Right ventricle myocardium superior (tissue), 1 donor: ENCODE measurements at regions not wholly inside any gene's neighbourhood (a gene's known extent, or its start where the extent isn't known, plus 50 kb on each side); places are given as distances from the start of the nearest gene placed in this dataset.

Experiments
- ATAC-seq: fragments of 200-7000 bp; cut with Tn5 transposase; one replicate; pipeline ENCODE4 v1.9.1; 2020; ENCODE audit warnings: mild to moderate bottlenecking; ENCODE audit not compliant: poor library complexity
- DNase-seq: peaks from one replicate; pipeline ENCODE4 v3.0.0-alpha.2; 2020
- intact Hi-C: fragments of 100-400 bp; cut with DNase I; formaldehyde crosslinking; loops from one replicate; pipeline ENCODE4 v1.11.2; 2022
- donor health status: DM: no; HTN: yes; CAD: no; lungs with severe emphysema.

GRCh38 chrX:84611843-84612636 lies 109.8 kb upstream of the HDX start:
- ATAC-seq (no peak), DNase-seq (no peak)
- intact Hi-C loops = no loop called here

GRCh38 chrX:84634201-84634782 lies 132.0 kb upstream of the HDX start:
- ATAC-seq (no peak), DNase-seq (no peak)
- intact Hi-C loops = no loop called here

GRCh38 chrX:84666086-84666485 lies 163.8 kb upstream of the HDX start:
- intact Hi-C loops = no loop called here
- ATAC-seq = no peak
- DNase-seq = no peak

- DNase-seq (no peak), ATAC-seq (no peak)
- intact Hi-C loops = no loop called here
Observed at GRCh38 chrX:84690228-84690627, 188.0 kb upstream of the HDX start.

GRCh38 chrX:84709987-84710386 lies 207.7 kb upstream of the HDX start:
- no peak for DNase-seq
- intact Hi-C loops = no loop called here
- ATAC-seq = no peak

- no peak for DNase-seq
- ATAC-seq = no peak
- intact Hi-C loops = no loop called here
Observed at GRCh38 chrX:84710611-84711010, 208.4 kb upstream of the HDX start.

GRCh38 chrX:84712621-84713020 lies 210.4 kb upstream of the HDX start:
- intact Hi-C loops = no loop called here
- no peak for ATAC-seq
- no peak for DNase-seq

GRCh38 chrX:84715315-84715714 lies 213.1 kb upstream of the HDX start:
- DNase-seq (no peak), ATAC-seq (no peak)
- intact Hi-C loops = no loop called here

GRCh38 chrX:84717343-84717742 lies 215.1 kb upstream of the HDX start:
- ATAC-seq = no peak
- intact Hi-C loops = no loop called here
- DNase-seq = no peak

GRCh38 chrX:84721416-84721815 lies 219.2 kb upstream of the HDX start:
- no peak for ATAC-seq
- intact Hi-C loops = no loop called here
- DNase-seq = no peak

GRCh38 chrX:84724576-84724975 lies 222.3 kb upstream of the HDX start:
- ATAC-seq (no peak), DNase-seq (no peak)
- intact Hi-C loops = no loop called here

GRCh38 chrX:84729408-84729807 lies 227.2 kb upstream of the HDX start:
- intact Hi-C loops = no loop called here
- no peak for ATAC-seq

GRCh38 chrX:84729809-84730208 lies 227.6 kb upstream of the HDX start:
- intact Hi-C loops = loop anchor here (10.0 kb wide), 1 partner anchor 175 kb away; no protein-coding TSS in a partner anchor

More at GRCh38 chrX:84729408-84729807, 227.2 kb upstream of the HDX start:
- no peak for DNase-seq

GRCh38 chrX:84735025-84735424 lies 232.8 kb upstream of the HDX start:
- no peak for DNase-seq
- ATAC-seq = no peak
- intact Hi-C loops = loop anchor here (10.0 kb wide), 1 partner anchor 170 kb away; no protein-coding TSS in a partner anchor

More at GRCh38 chrX:84729809-84730208, 227.6 kb upstream of the HDX start:
- ATAC-seq (peak; percentile 80), DNase-seq (no peak)

GRCh38 chrX:84737471-84737871 lies 235.2 kb upstream of the HDX start:
- ATAC-seq = no peak
- DNase-seq = peak; percentile 34
- intact Hi-C loops = loop anchor here (10.0 kb wide), 1 partner anchor 167 kb away; no protein-coding TSS in a partner anchor

GRCh38 chrX:84747516-84747915 lies 245.3 kb upstream of the HDX start:
- ATAC-seq = no peak
- intact Hi-C loops = no loop called here

GRCh38 chrX:84748965-84749656 lies 246.9 kb upstream of the HDX start:
- intact Hi-C loops = no loop called here
- ATAC-seq (no peak), DNase-seq (no peak)

More at GRCh38 chrX:84747516-84747915, 245.3 kb upstream of the HDX start:
- no peak for DNase-seq

GRCh38 chrX:84760560-84760959 lies 243.1 kb upstream of the APOOL start:
- peak; percentile 76 for ATAC-seq
- intact Hi-C loops = no loop called here

GRCh38 chrX:84796321-84796720 lies 207.4 kb upstream of the APOOL start:
- ATAC-seq = no peak
- intact Hi-C loops = no loop called here
- no peak for DNase-seq

More at GRCh38 chrX:84760560-84760959, 243.1 kb upstream of the APOOL start:
- no peak for DNase-seq

- intact Hi-C loops = no loop called here
- DNase-seq (no peak), ATAC-seq (no peak)
Observed at GRCh38 chrX:84830836-84831235, 172.8 kb upstream of the APOOL start.
